SU-DHL-6 (cell line): ENCODE measurements at regions not wholly inside any gene's neighbourhood (a gene's known extent, or its start where the extent isn't known, plus 50 kb on each side); places are given as distances from the start of the nearest gene placed in this dataset.

ENCODE experiments used
- H2AFZ ChIP-seq: fragments of 200-600 bp; sonication (generic); 2 replicates; pipeline ENCODE4 v1.6.1; 2014; ENCODE audit warnings: low read depth, mild to moderate bottlenecking, moderate library complexity, mixed read lengths, antibody characterized with exemption, low read length; ENCODE audit not compliant: severe bottlenecking
- H3F3A ChIP-seq: fragments of 200-600 bp; shearing (Covaris generic); 2 replicates; pipeline ENCODE4 v1.6.0; 2016; ENCODE audit warnings: antibody characterized with exemption, mild to moderate bottlenecking; ENCODE audit not compliant: insufficient read depth
- H3K27ac ChIP-seq: fragments of 200-600 bp; sonication (generic); 2 replicates; pipeline ENCODE4 v1.5.1; 2016; ENCODE audit warnings: low read depth, mild to moderate bottlenecking, low read length, moderate library complexity, mixed read lengths
- H3K27me3 ChIP-seq: fragments of 200-600 bp; sonication (generic), shearing (Covaris generic); 2 replicates; pipeline ENCODE4 v1.6.0; 2014; ENCODE audit warnings: mild to moderate bottlenecking, low read length
- H3K36me3 ChIP-seq: fragments of 200-600 bp; sonication (generic); 2 replicates; pipeline ENCODE4 v1.6.1; 2014; ENCODE audit warnings: mild to moderate bottlenecking, low read length, mixed read lengths
- H3K4me2 ChIP-seq: fragments of 300-600, 200-600 bp; shearing (Covaris generic), sonication (generic); 2 replicates; pipeline ENCODE4 v1.6.0; 2014; ENCODE audit warnings: low read length, low read depth, mild to moderate bottlenecking; ENCODE audit not compliant: poor library complexity, severe bottlenecking
- H3K4me3 ChIP-seq: fragments of 200-600 bp; sonication (generic); 2 replicates; pipeline ENCODE4 v1.5.1; 2014; ENCODE audit warnings: antibody characterized with exemption, low read length, mild to moderate bottlenecking, mixed read lengths; ENCODE audit not compliant: insufficient read depth, poor library complexity, severe bottlenecking
- H3K79me2 ChIP-seq: fragments of 200-600 bp; sonication (generic); 2 replicates; pipeline ENCODE4 v1.6.1; 2014; ENCODE audit warnings: mild to moderate bottlenecking, low read length, moderate library complexity; ENCODE audit not compliant: insufficient read depth
- H3K9ac ChIP-seq: fragments of 200-600 bp; sonication (generic); 2 replicates; pipeline ENCODE4 v1.7.0; 2014; ENCODE audit warnings: mild to moderate bottlenecking, low read length
- H3K9me2 ChIP-seq: fragments of 200-600 bp; sonication (generic); replicated peaks from 2 replicates; pipeline ENCODE4 v1.6.1; 2014; ENCODE audit warnings: low read length; ENCODE audit not compliant: insufficient read depth
- H3K9me3 ChIP-seq: fragments of 200-600 bp; sonication (generic); 2 replicates; pipeline ENCODE4 v1.6.1; 2014; ENCODE audit warnings: low read length, mixed read lengths; ENCODE audit not compliant: insufficient read depth
- H4K20me1 ChIP-seq: fragments of 200-600 bp; sonication (generic); 2 replicates; pipeline ENCODE4 v1.6.1; 2014; ENCODE audit warnings: low read depth, mild to moderate bottlenecking, antibody characterized with exemption, low read length, moderate library complexity, mixed read lengths
- CTCF ChIP-seq: fragments of 200-600 bp; sonication (generic); IDR thresholded peaks from one replicate; pipeline ENCODE4 v1.5.1; 2017; ENCODE audit warnings: antibody characterized with exemption, mild to moderate bottlenecking, low read length, moderate library complexity; ENCODE audit not compliant: insufficient read depth, poor library complexity, severe bottlenecking
- EZH2phosphoT487 ChIP-seq: fragments of 200-600 bp; sonication (generic), shearing (Covaris generic); conservative IDR thresholded peaks from 2 replicates; pipeline ENCODE4 v1.6.1; 2018; ENCODE audit warnings: mild to moderate bottlenecking, antibody characterized with exemption, low read length, moderate library complexity, mixed read lengths

DNA sequence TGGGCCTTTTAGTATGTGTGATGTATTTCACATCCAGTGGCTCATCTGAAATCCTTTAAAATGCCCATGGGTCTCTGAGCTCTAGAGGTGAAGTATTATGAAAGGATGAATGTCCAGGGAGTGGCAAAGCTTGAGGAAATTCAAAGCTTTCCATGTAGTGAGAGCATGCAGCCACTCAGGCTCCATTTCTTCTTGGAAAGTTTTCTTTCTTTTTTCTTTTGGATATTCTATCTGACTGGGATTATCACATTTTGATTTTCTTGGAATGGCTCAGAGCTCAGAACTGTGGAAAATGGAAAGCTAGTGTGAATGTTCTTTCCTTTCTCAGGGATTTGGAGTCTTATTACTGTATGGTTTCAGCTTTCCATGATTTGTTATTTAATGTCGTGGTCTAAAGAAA is 397.4 kb downstream of the CD109 start:
- Histone ChIP-seq H3K27ac (no peak overlapping the region), H4K20me1 (no peaks in the 10 kb centered on the region), H3K4me2 (no peak overlapping the region), H3K9me2 (no peaks in the 10 kb centered on the region), H3K9me3 (no peaks in the 10 kb centered on the region), H3K9ac (no peak overlapping the region), H3K79me2 (no peaks in the 10 kb centered on the region), H3K4me3 (no peak overlapping the region), H3K27me3 (no peaks in the 10 kb centered on the region), H3K36me3 (no peaks in the 10 kb centered on the region), H2AFZ (no peak overlapping the region), H3F3A (no peaks in the 10 kb centered on the region)
- TF ChIP-seq EZH2phosphoT487 (no peak), CTCF (no peak)

- Histone ChIP-seq H2AFZ (no peak overlapping the region), H3K4me3 (no peak overlapping the region), H3K36me3 (no peaks in the 10 kb centered on the region), H3K9ac (no peak overlapping the region), H3K9me3 (no peaks in the 10 kb centered on the region), H3K79me2 (no peaks in the 10 kb centered on the region), H3F3A (no peaks in the 10 kb centered on the region), H3K9me2 (no peaks in the 10 kb centered on the region), H3K27ac (no peak overlapping the region), H4K20me1 (no peaks in the 10 kb centered on the region), H3K4me2 (no peak overlapping the region), H3K27me3 (no peaks in the 10 kb centered on the region)
- no peak for TF ChIP-seq CTCF
- no peak for TF ChIP-seq EZH2phosphoT487
Measured at GRCh38 chr6:74091794-74092157, 395.8 kb downstream of the CD109 start.

DNA sequence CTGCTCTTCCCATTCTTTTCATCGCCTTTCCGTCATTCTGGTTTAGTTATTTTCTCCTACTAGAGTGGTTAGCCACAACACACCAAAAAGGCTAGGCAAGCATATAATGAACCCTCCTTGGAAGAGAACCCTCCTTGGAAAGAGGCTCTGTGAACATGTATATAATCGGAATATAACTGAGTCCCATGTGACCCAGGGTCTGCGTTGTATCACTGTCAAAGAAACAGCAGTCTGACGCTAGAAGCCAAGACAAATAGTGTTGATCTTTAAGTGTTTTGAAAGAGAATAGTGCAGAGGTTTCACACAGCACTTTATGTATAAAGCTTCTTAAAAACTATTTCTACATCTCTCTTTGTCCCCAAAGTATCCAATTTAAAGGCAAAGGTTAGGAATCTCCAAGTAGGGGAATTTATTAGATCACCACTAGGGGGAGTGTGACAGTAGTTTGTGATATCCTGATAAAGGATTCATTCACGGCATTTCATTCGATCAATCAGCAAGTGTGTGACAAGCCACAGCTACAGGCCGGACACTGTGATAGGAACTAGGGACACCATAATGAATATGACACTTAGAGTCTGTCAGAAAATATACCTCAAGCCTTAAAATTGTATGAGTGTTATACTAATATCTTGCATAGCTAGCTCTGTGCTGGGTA is 395.3 kb downstream of the CD109 start:
- peak; percentile 70 for TF ChIP-seq CTCF
- no peak for TF ChIP-seq EZH2phosphoT487
- no peak overlapping the region for H2AFZ ChIP-seq

More for the DNA sequence above, 395.3 kb downstream of the CD109 start:
- Histone ChIP-seq H3K4me3 (no peak overlapping the region), H3F3A (no peaks in the 10 kb centered on the region), H3K9me3 (no peaks in the 10 kb centered on the region), H3K36me3 (no peaks in the 10 kb centered on the region), H3K27me3 (no peaks in the 10 kb centered on the region), H3K79me2 (no peaks in the 10 kb centered on the region), H3K9me2 (no peaks in the 10 kb centered on the region), H3K27ac (no peak overlapping the region), H3K9ac (no peak overlapping the region), H3K4me2 (no peak overlapping the region), H4K20me1 (no peaks in the 10 kb centered on the region)
